ENCODE measurements at regions not wholly inside any gene's neighbourhood (a gene's known extent, or its start where the extent isn't known, plus 50 kb on each side); places are given as distances from the start of the nearest gene placed in this dataset.

GRCh38 chr12:119936705-119937311, 52.2 kb upstream of the BICDL1 start:
- H3K36me3 ChIP-seq (replicated peaks in 1 of 2; ENCODE audit: control insufficient read depth in 1 of 2, insufficient read depth in 2 of 2, low read length in 2 of 2), result no peaks in the 10 kb centered on the region
- H3K36me3 Mint-ChIP-seq, result no peaks in the 10 kb centered on the region
- H3K27me3 Mint-ChIP-seq (ENCODE audit: low read depth in 3 of 3), result peaks cover 2 to 9% (median 6%) of the 10 kb centered on the region in 3 donors
- H4K20me1 ChIP-seq (ENCODE audit: insufficient read depth, low read length), result no peaks in the 10 kb centered on the region
- H2AFZ ChIP-seq (ENCODE audit: insufficient read depth, low read depth, low read length, poor library complexity, severe bottlenecking), result no peak overlapping the region
- peak overlapping the region in 1 of 2 donors; percentile 14 for H3K4me3 Mint-ChIP-seq
- H3K4me1 ChIP-seq (ENCODE audit: control insufficient read depth in 1 of 2, insufficient read depth in 2 of 2, low read length in 2 of 2), result no peaks in the 10 kb centered on the region
- no peaks in the 10 kb centered on the region for H3K79me2 ChIP-seq (ENCODE audit: insufficient read depth, low read length)
- intact Hi-C loops (cut with micrococcal nuclease), result no loop called here
- H3K4me2 ChIP-seq (replicated peaks; ENCODE audit: extremely low read depth, low read length, poor library complexity, severe bottlenecking), result no peak overlapping the region
- H3K9me3 ChIP-seq (replicated peaks in 1 of 2; ENCODE audit: control insufficient read depth in 1 of 2, insufficient read depth in 1 of 2, low read length in 2 of 2), result no peaks in the 10 kb centered on the region
- H3K9ac ChIP-seq (ENCODE audit: insufficient read depth, low read length, poor library complexity, severe bottlenecking), result no peak overlapping the region
- WGBS (ENCODE audit: insufficient coverage), result no CpG with 5 or more reads among the region's 1 CpG
- TF ChIP-seq, protein P1, sequence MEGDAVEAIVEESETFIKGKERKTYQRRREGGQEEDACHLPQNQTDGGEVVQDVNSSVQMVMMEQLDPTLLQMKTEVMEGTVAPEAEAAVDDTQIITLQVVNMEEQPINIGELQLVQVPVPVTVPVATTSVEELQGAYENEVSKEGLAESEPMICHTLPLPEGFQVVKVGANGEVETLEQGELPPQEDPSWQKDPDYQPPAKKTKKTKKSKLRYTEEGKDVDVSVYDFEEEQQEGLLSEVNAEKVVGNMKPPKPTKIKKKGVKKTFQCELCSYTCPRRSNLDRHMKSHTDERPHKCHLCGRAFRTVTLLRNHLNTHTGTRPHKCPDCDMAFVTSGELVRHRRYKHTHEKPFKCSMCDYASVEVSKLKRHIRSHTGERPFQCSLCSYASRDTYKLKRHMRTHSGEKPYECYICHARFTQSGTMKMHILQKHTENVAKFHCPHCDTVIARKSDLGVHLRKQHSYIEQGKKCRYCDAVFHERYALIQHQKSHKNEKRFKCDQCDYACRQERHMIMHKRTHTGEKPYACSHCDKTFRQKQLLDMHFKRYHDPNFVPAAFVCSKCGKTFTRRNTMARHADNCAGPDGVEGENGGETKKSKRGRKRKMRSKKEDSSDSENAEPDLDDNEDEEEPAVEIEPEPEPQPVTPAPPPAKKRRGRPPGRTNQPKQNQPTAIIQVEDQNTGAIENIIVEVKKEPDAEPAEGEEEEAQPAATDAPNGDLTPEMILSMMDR (IDR thresholded peaks at IDR 0.05), result no peak
- H3K27me3 ChIP-seq (ENCODE audit: control insufficient read depth in 2 of 2, insufficient read depth in 2 of 2, low read length in 2 of 2), result no peaks in the 10 kb centered on the region
- peaks cover 0 to 6% (median 0%) of the 10 kb centered on the region in 7 donors for H3K9me3 Mint-ChIP-seq
- no peak overlapping the region for H3K27ac ChIP-seq (ENCODE audit: low read depth in 1 of 2, low read length in 2 of 2)
- no peak overlapping the region for H3K27ac Mint-ChIP-seq
- H3K4me3 ChIP-seq (replicated peaks in 1 of 3; ENCODE audit: low read depth in 2 of 3, low read length in 3 of 3), result no peak overlapping the region
- DNase-seq, result no peak
- no peaks in the 10 kb centered on the region for H3K4me1 Mint-ChIP-seq

DNA sequence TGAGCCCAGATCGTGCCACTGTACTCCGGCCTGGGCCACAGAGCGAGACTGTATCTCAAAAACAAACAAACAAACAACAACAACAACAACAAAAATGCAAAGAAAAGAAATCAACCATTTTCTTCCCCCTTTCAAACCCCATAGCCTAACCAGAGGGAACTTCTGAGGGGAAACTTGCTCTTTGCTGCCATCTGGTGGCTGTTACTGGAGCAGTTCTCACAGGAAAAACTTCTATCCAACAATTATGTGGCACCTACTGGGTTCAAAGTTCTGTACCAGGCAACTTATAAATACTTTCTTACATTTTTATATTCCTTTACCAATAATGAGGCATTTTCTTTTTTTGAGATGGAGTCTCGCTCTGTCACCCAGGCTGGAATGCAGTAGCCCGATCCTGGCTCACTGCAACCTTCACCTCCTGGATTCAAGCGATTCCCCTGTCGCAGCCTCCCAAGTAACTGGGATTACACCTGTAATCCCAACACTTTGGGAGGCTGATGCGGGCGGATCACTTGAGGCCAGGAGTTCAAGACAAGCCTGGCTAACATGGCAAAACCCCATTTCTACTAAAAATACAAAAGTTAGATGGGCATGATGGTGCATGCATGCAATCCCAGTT, 50.9 kb upstream of the BICDL1 start:
- Histone ChIP-seq H3K27me3 (ENCODE audit: control insufficient read depth in 2 of 2, insufficient read depth in 2 of 2, low read length in 2 of 2) (no peaks in the 10 kb centered on the region), H2AFZ (ENCODE audit: insufficient read depth, low read depth, low read length, poor library complexity, severe bottlenecking) (no peak overlapping the region), H3K36me3 (replicated peaks in 1 of 2; ENCODE audit: control insufficient read depth in 1 of 2, insufficient read depth in 2 of 2, low read length in 2 of 2) (no peaks in the 10 kb centered on the region), H3K4me2 (replicated peaks; ENCODE audit: extremely low read depth, low read length, poor library complexity, severe bottlenecking) (no peak overlapping the region), H3K9ac (ENCODE audit: insufficient read depth, low read length, poor library complexity, severe bottlenecking) (no peak overlapping the region), H3K9me3 (replicated peaks in 1 of 2; ENCODE audit: control insufficient read depth in 1 of 2, insufficient read depth in 1 of 2, low read length in 2 of 2) (no peaks in the 10 kb centered on the region), H3K4me1 (ENCODE audit: control insufficient read depth in 1 of 2, insufficient read depth in 2 of 2, low read length in 2 of 2) (no peaks in the 10 kb centered on the region), H3K79me2 (ENCODE audit: insufficient read depth, low read length) (no peaks in the 10 kb centered on the region), H4K20me1 (ENCODE audit: insufficient read depth, low read length) (no peaks in the 10 kb centered on the region), H3K27ac (ENCODE audit: low read depth in 1 of 2, low read length in 2 of 2) (no peak overlapping the region), H3K4me3 (replicated peaks in 1 of 3; ENCODE audit: low read depth in 2 of 3, low read length in 3 of 3) (no peak overlapping the region)
- WGBS (ENCODE audit: insufficient coverage), result 0% methylated on average over 1 of the region's 9 CpGs
- Mint-ChIP-seq H3K36me3 (no peaks in the 10 kb centered on the region), H3K4me1 (no peaks in the 10 kb centered on the region), H3K27ac (no peak overlapping the region), H3K27me3 (ENCODE audit: low read depth in 3 of 3) (peaks cover 3 to 11% (median 4%) of the 10 kb centered on the region in 3 donors), H3K4me3 (no peak overlapping the region), H3K9me3 (peaks cover 0 to 6% (median 0%) of the 10 kb centered on the region in 7 donors)
- TF ChIP-seq, protein P1 (IDR thresholded peaks at IDR 0.05), result peak; percentile 83
- peak; percentile 40 to 56 (median 52) for DNase-seq
- intact Hi-C loops (cut with micrococcal nuclease), result no loop called here

Data from CD14-positive monocyte (primary cell).